Tibial artery (tissue), 4 donors: ENCODE measurements at regions not wholly inside any gene's neighbourhood (a gene's known extent, or its start where the extent isn't known, plus 50 kb on each side); places are given as distances from the start of the nearest gene placed in this dataset.

Experiments
- DNase-seq, 2 donors: peaks; one replicate each; pipeline ENCODE4 v3.0.0-alpha.2; 2019
- H3K27ac ChIP-seq, 2 donors: fragments of 200-600 bp; sonication (generic) in 1 of 2; 1 replicate in 1 of 2; 2 replicates in 1 of 2; pipeline ENCODE4 v1.5.1; 2018 to 2019; ENCODE audit warnings: mild to moderate bottlenecking in 1 of 2
- H3K27me3 ChIP-seq, 2 donors: fragments of 200-600 bp; sonication (generic) in 1 of 2; one replicate each; pipeline versions ENCODE4 v1.5.1 to v1.6.0; 2016 to 2019
- H3K36me3 ChIP-seq, 3 donors: fragments of 200-600 bp; sonication (generic) in 2 of 3; one replicate each; pipeline ENCODE4 v1.5.1; 2016 to 2019; ENCODE audit warnings: mild to moderate bottlenecking in 2 of 3
- H3K4me1 ChIP-seq, 4 donors: fragments of 200-600 bp; sonication (generic) in 2 of 4; 1 replicate in 3 of 4; 2 replicates in 1 of 4; pipeline ENCODE4 v1.5.1; 2016 to 2019
- H3K4me3 ChIP-seq, 2 donors: fragments of 200-600 bp; sonication (generic) in 1 of 2; 1 replicate in 1 of 2; 2 replicates in 1 of 2; pipeline ENCODE4 v1.5.1; 2018 to 2019; ENCODE audit warnings: mild to moderate bottlenecking in 2 of 2
- H3K9me3 ChIP-seq, 3 donors: fragments of 200-600 bp; sonication (generic) in 1 of 3; one replicate each; pipeline ENCODE4 v1.5.1; 2016 to 2019
- CTCF ChIP-seq, 2 experiments: fragments of 200-600 bp in 1 of 2; fragments of 450-650 bp in 1 of 2; IDR thresholded peaks; one replicate each; pipeline ENCODE4 v1.5.1; 2017 to 2019; ENCODE audit warnings: antibody characterized with exemption in 2 of 2, mild to moderate bottlenecking in 1 of 2, moderate library complexity in 1 of 2
- intact Hi-C: fragments of 100-400 bp; cut with DNase I; formaldehyde crosslinking; loops from one replicate; pipeline ENCODE4 v1.15.0; 2023; ENCODE audit warnings: low total_unique reads

GRCh38 chr2:224187220-224187619, 148.1 kb upstream of the SERPINE2 start:
- Histone ChIP-seq H3K27me3 (no peaks in the 10 kb centered on the region), H3K4me3 (no peak overlapping the region), H3K36me3 (no peaks in the 10 kb centered on the region), H3K9me3 (no peaks in the 10 kb centered on the region), H3K4me1 (no peaks in the 10 kb centered on the region), H3K27ac (no peak overlapping the region)
- no peak for DNase-seq
- no peak for TF ChIP-seq CTCF (IDR thresholded peaks at IDR 0.05)
- intact Hi-C loops: no loop called here

- H3K27me3 ChIP-seq: no peaks in the 10 kb centered on the region
- no peaks in the 10 kb centered on the region for H3K36me3 ChIP-seq
- no peaks in the 10 kb centered on the region for H3K4me1 ChIP-seq
- H3K4me3 ChIP-seq: no peak overlapping the region
- TF ChIP-seq CTCF (IDR thresholded peaks at IDR 0.05): no peak
- DNase-seq: no peak
- no peaks in the 10 kb centered on the region for H3K9me3 ChIP-seq
- H3K27ac ChIP-seq: no peak overlapping the region
- intact Hi-C loops: no loop called here
Measured at GRCh38 chr2:224185023-224185601, 146.0 kb upstream of the SERPINE2 start.

DNA sequence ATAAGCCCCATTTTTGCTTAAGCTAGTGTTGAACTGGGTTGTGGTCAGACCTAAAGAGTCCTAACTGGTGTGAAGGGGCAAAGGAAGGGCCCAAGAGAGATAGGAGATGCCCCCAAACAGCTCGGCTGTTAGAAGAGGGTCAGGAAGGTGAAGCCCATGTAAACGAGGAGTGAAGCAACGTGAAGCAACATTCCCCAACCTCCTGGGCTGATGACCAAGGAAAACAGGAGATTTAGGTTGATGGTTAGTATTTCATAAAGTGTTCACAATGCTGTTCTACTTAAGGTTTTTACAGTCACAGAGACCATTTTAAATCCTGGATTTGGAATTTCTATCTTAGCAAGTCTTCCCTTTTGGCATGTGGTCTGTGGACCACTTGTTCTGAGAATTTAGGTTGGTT, 144.0 kb upstream of the SERPINE2 start:
- Histone ChIP-seq H3K4me3 (no peak overlapping the region), H3K27ac (no peak overlapping the region), H3K36me3 (no peaks in the 10 kb centered on the region), H3K27me3 (no peaks in the 10 kb centered on the region), H3K9me3 (no peaks in the 10 kb centered on the region), H3K4me1 (no peaks in the 10 kb centered on the region)
- intact Hi-C loops: no loop called here
- no peak for TF ChIP-seq CTCF (IDR thresholded peaks at IDR 0.05)
- DNase-seq: no peak

- no peak overlapping the region for H3K4me3 ChIP-seq
- DNase-seq: no peak
- H3K36me3 ChIP-seq: no peaks in the 10 kb centered on the region
- no peak overlapping the region for H3K27ac ChIP-seq
- H3K27me3 ChIP-seq: no peaks in the 10 kb centered on the region
- TF ChIP-seq CTCF (IDR thresholded peaks at IDR 0.05): no peak
- intact Hi-C loops: no loop called here
- no peaks in the 10 kb centered on the region for H3K9me3 ChIP-seq
- no peaks in the 10 kb centered on the region for H3K4me1 ChIP-seq
Measured at GRCh38 chr2:224182498-224182897, 143.4 kb upstream of the SERPINE2 start.

DNA sequence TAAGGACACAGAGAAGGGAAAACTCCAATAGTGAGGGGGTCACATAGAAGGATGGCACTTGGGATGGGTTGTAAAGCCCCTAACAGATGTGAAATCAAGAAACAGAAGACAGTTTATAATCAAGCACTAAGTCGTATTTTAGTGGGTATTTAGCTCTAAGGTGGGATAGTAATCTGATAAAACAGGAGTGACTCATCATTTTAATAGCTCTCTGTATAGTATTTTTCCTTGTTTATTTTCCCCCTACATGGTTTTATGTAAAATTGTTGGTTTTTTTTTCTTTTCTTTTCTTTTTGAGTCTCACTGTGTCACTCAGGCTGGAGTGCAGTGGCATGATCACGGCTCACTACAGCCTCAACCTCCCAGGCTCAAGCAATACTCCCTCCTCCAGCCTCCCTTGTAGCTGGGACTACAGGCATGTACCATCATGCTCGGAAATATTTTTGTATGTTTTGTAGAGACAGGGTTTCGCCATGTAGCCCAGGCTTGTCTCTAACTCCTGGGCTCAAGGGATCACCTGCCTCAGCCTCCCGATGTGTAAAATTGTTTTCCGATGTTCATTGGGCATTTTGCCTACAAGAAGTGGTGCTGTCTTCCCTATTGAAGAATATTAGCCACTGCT, 142.6 kb upstream of the SERPINE2 start:
- H3K27me3 ChIP-seq: no peaks in the 10 kb centered on the region
- H3K9me3 ChIP-seq: no peaks in the 10 kb centered on the region
- no peak overlapping the region for H3K4me3 ChIP-seq
- no peaks in the 10 kb centered on the region for H3K4me1 ChIP-seq
- no peaks in the 10 kb centered on the region for H3K36me3 ChIP-seq
- no peak for DNase-seq
- no peak overlapping the region for H3K27ac ChIP-seq
- intact Hi-C loops: no loop called here
- no peak for TF ChIP-seq CTCF (IDR thresholded peaks at IDR 0.05)
